Smooth muscle cell (in vitro differentiated cells): ENCODE measurements at regions not wholly inside any gene's neighbourhood (a gene's known extent, or its start where the extent isn't known, plus 50 kb on each side); places are given as distances from the start of the nearest gene placed in this dataset.

Source experiments
- DNase-seq: peaks from one replicate; lab custom pipeline; 2025; ENCODE audit not compliant: unreplicated experiment; lab: John Stamatoyannopoulos, UW
- H2AFZ ChIP-seq: fragments of 200-600 bp; sonication (generic); 2 replicates; pipeline ENCODE4 v1.6.0; 2016; ENCODE audit warnings: antibody characterized with exemption, low read depth, mild to moderate bottlenecking
- H3F3A ChIP-seq: fragments of 200-600 bp; sonication (generic); 2 replicates; pipeline ENCODE4 v1.6.0; 2017; ENCODE audit warnings: antibody characterized with exemption, low read depth
- H3K27ac ChIP-seq: fragments of 200-600 bp; sonication (generic); 2 replicates; pipeline ENCODE4 v1.5.1; 2016; ENCODE audit warnings: low read depth, mild to moderate bottlenecking
- H3K27me3 ChIP-seq: fragments of 200-600 bp; sonication (generic); 2 replicates; pipeline ENCODE4 v1.6.1; 2016; ENCODE audit warnings: low read depth, mild to moderate bottlenecking
- H3K36me3 ChIP-seq: fragments of 200-600 bp; sonication (generic); 2 replicates; pipeline ENCODE4 v1.5.1; 2016; ENCODE audit warnings: low read depth
- H3K4me1 ChIP-seq: fragments of 200-600 bp; sonication (generic); 2 replicates; pipeline ENCODE4 v1.5.1; 2016; ENCODE audit warnings: low read depth
- H3K4me2 ChIP-seq: fragments of 200-600 bp; sonication (generic); 2 replicates; pipeline ENCODE4 v1.6.0; 2016; ENCODE audit warnings: mild to moderate bottlenecking
- H3K4me3 ChIP-seq: fragments of 200-600 bp; sonication (generic); 2 replicates; pipeline ENCODE4 v1.5.1; 2016; ENCODE audit warnings: mild to moderate bottlenecking
- H3K79me2 ChIP-seq: fragments of 200-600 bp; sonication (generic); 2 replicates; pipeline ENCODE4 v1.6.0; 2016; ENCODE audit warnings: low read depth, mild to moderate bottlenecking
- H3K9ac ChIP-seq: fragments of 200-600 bp; sonication (generic); 2 replicates; pipeline ENCODE4 v1.6.0; 2016; ENCODE audit warnings: low read depth
- H3K9me3 ChIP-seq: fragments of 200-600 bp; sonication (generic); replicated peaks from 2 replicates; pipeline ENCODE4 v1.5.1; 2016; ENCODE audit warnings: low read depth
- H4K20me1 ChIP-seq: fragments of 200-600 bp; sonication (generic); 2 replicates; pipeline ENCODE4 v1.6.0; 2016; ENCODE audit warnings: low read depth
- WGBS: methylation state at CpG from one replicate; pipeline ENCODE4 v1.1.7; 2016; ENCODE audit warnings: low lambda C conversion rate; 5-methylcytosine and 5-hydroxymethylcytosine counted together
- TF ChIP-seq, protein P1 (sequence below): fragments of 200-600 bp; sonication (generic); IDR thresholded peaks from 2 replicates; pipeline ENCODE4 v1.5.1; 2017; ENCODE audit warnings: borderline replicate concordance, mild to moderate bottlenecking, antibody characterized with exemption; ENCODE audit not compliant: insufficient read depth, poor library complexity, severe bottlenecking

DNA sequence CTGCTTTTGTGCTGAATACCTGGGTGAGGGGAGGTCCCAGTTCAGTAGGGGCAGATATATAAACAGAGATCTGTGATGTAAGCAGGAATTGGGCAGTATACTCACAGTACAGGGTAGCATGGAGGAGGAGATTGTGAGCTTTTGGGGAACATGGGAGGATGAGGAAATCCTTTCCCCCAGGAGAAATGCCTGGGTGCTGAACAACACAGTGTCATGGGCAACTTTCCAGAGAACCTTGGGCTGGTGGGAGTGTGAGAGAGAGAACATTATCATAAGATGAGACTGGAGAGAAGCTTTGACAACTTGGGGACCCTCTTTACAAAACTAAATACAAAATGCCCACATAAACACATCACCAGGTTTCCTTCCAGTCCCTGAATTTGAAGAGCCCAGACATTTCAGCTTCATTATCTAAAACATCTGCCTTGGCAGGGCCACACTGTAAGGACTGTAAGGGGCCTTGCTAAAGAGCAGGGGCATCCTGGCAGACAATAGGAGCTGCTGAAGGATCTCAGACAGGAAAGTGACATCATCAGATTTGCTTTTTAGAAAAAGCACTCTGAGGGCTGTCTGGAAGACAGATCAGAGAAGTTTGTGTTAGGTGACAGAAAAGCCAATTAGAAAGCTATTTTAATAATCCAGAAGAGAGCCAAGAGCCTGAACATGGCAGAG, 105.1 kb upstream of the FOXN2 start:
- TF ChIP-seq, protein P1, sequence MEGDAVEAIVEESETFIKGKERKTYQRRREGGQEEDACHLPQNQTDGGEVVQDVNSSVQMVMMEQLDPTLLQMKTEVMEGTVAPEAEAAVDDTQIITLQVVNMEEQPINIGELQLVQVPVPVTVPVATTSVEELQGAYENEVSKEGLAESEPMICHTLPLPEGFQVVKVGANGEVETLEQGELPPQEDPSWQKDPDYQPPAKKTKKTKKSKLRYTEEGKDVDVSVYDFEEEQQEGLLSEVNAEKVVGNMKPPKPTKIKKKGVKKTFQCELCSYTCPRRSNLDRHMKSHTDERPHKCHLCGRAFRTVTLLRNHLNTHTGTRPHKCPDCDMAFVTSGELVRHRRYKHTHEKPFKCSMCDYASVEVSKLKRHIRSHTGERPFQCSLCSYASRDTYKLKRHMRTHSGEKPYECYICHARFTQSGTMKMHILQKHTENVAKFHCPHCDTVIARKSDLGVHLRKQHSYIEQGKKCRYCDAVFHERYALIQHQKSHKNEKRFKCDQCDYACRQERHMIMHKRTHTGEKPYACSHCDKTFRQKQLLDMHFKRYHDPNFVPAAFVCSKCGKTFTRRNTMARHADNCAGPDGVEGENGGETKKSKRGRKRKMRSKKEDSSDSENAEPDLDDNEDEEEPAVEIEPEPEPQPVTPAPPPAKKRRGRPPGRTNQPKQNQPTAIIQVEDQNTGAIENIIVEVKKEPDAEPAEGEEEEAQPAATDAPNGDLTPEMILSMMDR, result no peak
- Histone ChIP-seq H3K4me1 (peaks cover 4% of the 10 kb centered on the region), H3K27ac (no peak overlapping the region), H3K9ac (no peak overlapping the region), H3K4me3 (no peak overlapping the region), H3K9me3 (no peaks in the 10 kb centered on the region), H4K20me1 (no peaks in the 10 kb centered on the region), H3K79me2 (no peaks in the 10 kb centered on the region), H3K36me3 (no peaks in the 10 kb centered on the region), H3K4me2 (no peak overlapping the region), H3K27me3 (no peaks in the 10 kb centered on the region), H2AFZ (peak overlapping the region; percentile 62), H3F3A (no peaks in the 10 kb centered on the region)
- DNase-seq, result no peak

DNA sequence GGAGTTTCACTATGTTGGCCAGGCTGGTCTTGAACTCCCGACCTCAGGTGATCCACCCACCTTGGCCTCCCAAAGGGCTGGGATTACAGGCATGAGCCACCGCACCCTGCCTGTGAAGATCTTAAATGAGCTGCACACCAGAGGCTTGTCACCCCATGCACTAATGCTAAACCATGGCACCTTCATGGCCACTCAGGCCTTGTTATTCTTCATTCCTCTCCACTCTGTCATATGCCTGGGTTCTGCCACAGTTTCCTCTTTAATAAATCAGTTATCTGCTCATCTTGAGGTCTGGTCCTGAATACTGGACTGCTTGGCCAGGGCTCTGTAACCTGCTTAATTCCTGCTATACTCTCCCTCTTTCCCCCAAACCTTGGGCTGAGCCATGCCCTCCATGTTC, 104.3 kb upstream of the FOXN2 start:
- 94% methylated on average over 2 of the region's 2 CpGs for WGBS
- Histone ChIP-seq H3K4me2 (no peak overlapping the region), H3K9ac (no peak overlapping the region), H4K20me1 (no peaks in the 10 kb centered on the region), H3K4me3 (no peak overlapping the region), H3F3A (no peaks in the 10 kb centered on the region), H3K79me2 (no peaks in the 10 kb centered on the region), H3K27ac (no peak overlapping the region), H3K36me3 (no peaks in the 10 kb centered on the region), H2AFZ (no peak overlapping the region), H3K4me1 (peaks cover 4% of the 10 kb centered on the region), H3K9me3 (no peaks in the 10 kb centered on the region), H3K27me3 (no peaks in the 10 kb centered on the region)
- no peak for DNase-seq
- TF ChIP-seq, protein P1, result no peak

DNA sequence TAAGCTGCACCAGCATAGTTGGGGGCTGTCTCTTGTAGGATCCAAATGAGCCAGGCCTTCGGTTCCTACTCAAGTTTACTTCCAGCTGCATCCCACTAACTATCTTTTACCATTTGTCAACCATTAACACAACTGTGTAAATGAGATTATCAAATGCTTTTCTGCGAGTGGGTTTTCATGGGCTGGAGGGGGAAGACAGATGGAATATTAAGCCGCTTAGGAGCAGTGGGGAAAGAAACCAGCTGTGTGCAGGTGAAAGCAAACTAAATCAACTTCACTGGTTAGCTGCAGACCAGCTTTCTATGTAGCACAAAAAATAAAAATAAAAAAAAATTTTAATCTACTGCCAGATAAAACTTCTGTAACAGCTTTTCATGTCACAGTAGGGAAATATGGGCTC, 100.8 kb upstream of the FOXN2 start:
- Histone ChIP-seq H3K36me3 (no peaks in the 10 kb centered on the region), H3K9me3 (no peaks in the 10 kb centered on the region), H3K79me2 (no peaks in the 10 kb centered on the region), H3K9ac (no peak overlapping the region), H3K4me1 (no peaks in the 10 kb centered on the region), H3K4me2 (no peak overlapping the region), H3K27me3 (no peaks in the 10 kb centered on the region), H4K20me1 (no peaks in the 10 kb centered on the region), H3K4me3 (no peak overlapping the region), H2AFZ (no peak overlapping the region), H3K27ac (no peak overlapping the region), H3F3A (no peaks in the 10 kb centered on the region)
- no peak for DNase-seq
- WGBS, result 85% methylated on average over 3 of the region's 3 CpGs
- TF ChIP-seq, protein P1, result no peak

DNA sequence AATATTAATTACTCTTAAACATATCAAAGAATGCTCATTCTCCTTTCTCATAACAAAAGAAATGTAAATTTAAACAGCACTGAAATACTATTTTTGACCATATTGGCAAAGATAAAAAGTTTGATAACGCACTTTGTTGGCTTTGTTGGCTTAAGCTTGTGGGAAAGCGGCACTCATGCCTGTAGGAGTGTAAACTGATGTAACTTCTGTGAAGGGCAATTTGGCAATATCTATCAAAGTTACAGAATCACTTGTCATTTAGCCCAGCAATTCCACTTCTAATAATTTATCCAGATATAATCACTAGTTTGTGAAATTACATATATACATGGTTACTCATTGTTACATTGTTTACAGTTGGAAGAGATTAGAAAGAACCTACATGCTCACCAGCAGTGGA, 96.3 kb upstream of the FOXN2 start:
- H3K4me2 ChIP-seq, result no peak overlapping the region
- no peaks in the 10 kb centered on the region for H3K4me1 ChIP-seq
- no peaks in the 10 kb centered on the region for H3K79me2 ChIP-seq
- TF ChIP-seq, protein P1, result no peak
- no peak for DNase-seq
- H3K4me3 ChIP-seq, result no peak overlapping the region
- H3F3A ChIP-seq, result no peaks in the 10 kb centered on the region
- H3K27me3 ChIP-seq, result no peaks in the 10 kb centered on the region
- no peaks in the 10 kb centered on the region for H4K20me1 ChIP-seq
- no peak overlapping the region for H3K9ac ChIP-seq
- no peak overlapping the region for H2AFZ ChIP-seq
- H3K36me3 ChIP-seq, result no peaks in the 10 kb centered on the region
- no peak overlapping the region for H3K27ac ChIP-seq
- WGBS, result 92% methylated on average over 2 of the region's 2 CpGs
- no peaks in the 10 kb centered on the region for H3K9me3 ChIP-seq
